H1 (cell line): ENCODE measurements at regions not wholly inside any gene's neighbourhood (a gene's known extent, or its start where the extent isn't known, plus 50 kb on each side); places are given as distances from the start of the nearest gene placed in this dataset.

Experiments
- CHD2 ChIP-seq: IDR thresholded peaks from 2 replicates; pipeline ENCODE4 v1.6.1; 2012; ENCODE audit warnings: low read length, improper control_type of control experiment
- KDM5A ChIP-seq: fragments of 200-600 bp; IDR thresholded peaks from 2 replicates; pipeline ENCODE4 v1.7.1; 2012; ENCODE audit warnings: mild to moderate bottlenecking, low read length, inconsistent platforms, mixed read lengths
- POLR2A ChIP-seq, 2 experiments: IDR thresholded peaks; 1 replicate in 1 of 2; 2 replicates in 1 of 2; pipeline ENCODE4 v1.6.1; 2011; ENCODE audit warnings: low read depth in 2 of 2, low read length in 2 of 2, mild to moderate bottlenecking in 2 of 2; ENCODE audit errors: control extremely low read depth in 1 of 2
- TCF12 ChIP-seq: IDR thresholded peaks from 2 replicates; pipeline ENCODE4 v1.6.1; 2011; ENCODE audit warnings: low read depth, mild to moderate bottlenecking, low read length
- TF ChIP-seq, protein P1 (sequence below), 3 experiments: IDR thresholded peaks; 1 replicate in 2 of 3; 2 replicates in 1 of 3; pipeline versions ENCODE4 v1.5.1 to v1.6.1; 2011; ENCODE audit warnings: low read length in 3 of 3, mild to moderate bottlenecking in 3 of 3, inconsistent platforms in 2 of 3, low read depth in 1 of 3, moderate library complexity in 1 of 3; ENCODE audit not compliant: insufficient read depth in 1 of 3; ENCODE audit errors: control extremely low read depth in 1 of 3
- TF ChIP-seq, protein P2 (sequence below): fragments of 300-600 bp; sonication (generic); IDR thresholded peaks from 2 replicates; pipeline ENCODE4 v1.7.1; 2012; ENCODE audit warnings: low read length, moderate library complexity, mild to moderate bottlenecking, inconsistent platforms; ENCODE audit not compliant: insufficient replicate concordance

DNA sequence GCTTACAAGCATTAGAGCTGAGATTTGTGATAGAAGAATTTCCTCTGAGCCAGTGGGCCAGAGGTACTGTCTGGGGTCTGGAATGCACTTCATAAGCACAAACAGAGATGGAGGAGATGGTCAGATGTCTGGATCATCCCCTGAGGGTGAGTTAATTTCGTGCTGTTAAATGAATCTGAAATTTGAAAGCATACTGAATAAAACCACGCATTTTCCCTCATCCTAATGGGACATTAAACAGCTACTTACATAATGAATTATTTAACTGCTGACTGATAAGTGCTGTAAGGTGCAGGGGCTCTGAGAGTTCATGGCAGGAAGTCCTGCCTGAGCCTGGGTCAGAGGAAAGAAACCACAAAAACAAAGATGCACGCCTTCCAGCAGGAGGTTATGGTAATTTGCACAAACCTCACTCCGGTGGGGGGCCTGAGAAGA, 136.3 kb upstream of the XYLT1 start:
- TF ChIP-seq CHD2 (no peak), POLR2A (IDR thresholded peaks at IDR 0.05; ENCODE audit: control extremely low read depth in 1 of 2, low read depth in 2 of 2, low read length in 2 of 2) (no peak), TCF12 (no peak), KDM5A (no peak)
- TF ChIP-seq, protein P1, sequence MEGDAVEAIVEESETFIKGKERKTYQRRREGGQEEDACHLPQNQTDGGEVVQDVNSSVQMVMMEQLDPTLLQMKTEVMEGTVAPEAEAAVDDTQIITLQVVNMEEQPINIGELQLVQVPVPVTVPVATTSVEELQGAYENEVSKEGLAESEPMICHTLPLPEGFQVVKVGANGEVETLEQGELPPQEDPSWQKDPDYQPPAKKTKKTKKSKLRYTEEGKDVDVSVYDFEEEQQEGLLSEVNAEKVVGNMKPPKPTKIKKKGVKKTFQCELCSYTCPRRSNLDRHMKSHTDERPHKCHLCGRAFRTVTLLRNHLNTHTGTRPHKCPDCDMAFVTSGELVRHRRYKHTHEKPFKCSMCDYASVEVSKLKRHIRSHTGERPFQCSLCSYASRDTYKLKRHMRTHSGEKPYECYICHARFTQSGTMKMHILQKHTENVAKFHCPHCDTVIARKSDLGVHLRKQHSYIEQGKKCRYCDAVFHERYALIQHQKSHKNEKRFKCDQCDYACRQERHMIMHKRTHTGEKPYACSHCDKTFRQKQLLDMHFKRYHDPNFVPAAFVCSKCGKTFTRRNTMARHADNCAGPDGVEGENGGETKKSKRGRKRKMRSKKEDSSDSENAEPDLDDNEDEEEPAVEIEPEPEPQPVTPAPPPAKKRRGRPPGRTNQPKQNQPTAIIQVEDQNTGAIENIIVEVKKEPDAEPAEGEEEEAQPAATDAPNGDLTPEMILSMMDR (IDR thresholded peaks at IDR 0.05; ENCODE audit: control extremely low read depth in 1 of 3, insufficient read depth in 1 of 3, low read depth in 1 of 3, low read length in 3 of 3) = no peak
- TF ChIP-seq, protein P2, sequence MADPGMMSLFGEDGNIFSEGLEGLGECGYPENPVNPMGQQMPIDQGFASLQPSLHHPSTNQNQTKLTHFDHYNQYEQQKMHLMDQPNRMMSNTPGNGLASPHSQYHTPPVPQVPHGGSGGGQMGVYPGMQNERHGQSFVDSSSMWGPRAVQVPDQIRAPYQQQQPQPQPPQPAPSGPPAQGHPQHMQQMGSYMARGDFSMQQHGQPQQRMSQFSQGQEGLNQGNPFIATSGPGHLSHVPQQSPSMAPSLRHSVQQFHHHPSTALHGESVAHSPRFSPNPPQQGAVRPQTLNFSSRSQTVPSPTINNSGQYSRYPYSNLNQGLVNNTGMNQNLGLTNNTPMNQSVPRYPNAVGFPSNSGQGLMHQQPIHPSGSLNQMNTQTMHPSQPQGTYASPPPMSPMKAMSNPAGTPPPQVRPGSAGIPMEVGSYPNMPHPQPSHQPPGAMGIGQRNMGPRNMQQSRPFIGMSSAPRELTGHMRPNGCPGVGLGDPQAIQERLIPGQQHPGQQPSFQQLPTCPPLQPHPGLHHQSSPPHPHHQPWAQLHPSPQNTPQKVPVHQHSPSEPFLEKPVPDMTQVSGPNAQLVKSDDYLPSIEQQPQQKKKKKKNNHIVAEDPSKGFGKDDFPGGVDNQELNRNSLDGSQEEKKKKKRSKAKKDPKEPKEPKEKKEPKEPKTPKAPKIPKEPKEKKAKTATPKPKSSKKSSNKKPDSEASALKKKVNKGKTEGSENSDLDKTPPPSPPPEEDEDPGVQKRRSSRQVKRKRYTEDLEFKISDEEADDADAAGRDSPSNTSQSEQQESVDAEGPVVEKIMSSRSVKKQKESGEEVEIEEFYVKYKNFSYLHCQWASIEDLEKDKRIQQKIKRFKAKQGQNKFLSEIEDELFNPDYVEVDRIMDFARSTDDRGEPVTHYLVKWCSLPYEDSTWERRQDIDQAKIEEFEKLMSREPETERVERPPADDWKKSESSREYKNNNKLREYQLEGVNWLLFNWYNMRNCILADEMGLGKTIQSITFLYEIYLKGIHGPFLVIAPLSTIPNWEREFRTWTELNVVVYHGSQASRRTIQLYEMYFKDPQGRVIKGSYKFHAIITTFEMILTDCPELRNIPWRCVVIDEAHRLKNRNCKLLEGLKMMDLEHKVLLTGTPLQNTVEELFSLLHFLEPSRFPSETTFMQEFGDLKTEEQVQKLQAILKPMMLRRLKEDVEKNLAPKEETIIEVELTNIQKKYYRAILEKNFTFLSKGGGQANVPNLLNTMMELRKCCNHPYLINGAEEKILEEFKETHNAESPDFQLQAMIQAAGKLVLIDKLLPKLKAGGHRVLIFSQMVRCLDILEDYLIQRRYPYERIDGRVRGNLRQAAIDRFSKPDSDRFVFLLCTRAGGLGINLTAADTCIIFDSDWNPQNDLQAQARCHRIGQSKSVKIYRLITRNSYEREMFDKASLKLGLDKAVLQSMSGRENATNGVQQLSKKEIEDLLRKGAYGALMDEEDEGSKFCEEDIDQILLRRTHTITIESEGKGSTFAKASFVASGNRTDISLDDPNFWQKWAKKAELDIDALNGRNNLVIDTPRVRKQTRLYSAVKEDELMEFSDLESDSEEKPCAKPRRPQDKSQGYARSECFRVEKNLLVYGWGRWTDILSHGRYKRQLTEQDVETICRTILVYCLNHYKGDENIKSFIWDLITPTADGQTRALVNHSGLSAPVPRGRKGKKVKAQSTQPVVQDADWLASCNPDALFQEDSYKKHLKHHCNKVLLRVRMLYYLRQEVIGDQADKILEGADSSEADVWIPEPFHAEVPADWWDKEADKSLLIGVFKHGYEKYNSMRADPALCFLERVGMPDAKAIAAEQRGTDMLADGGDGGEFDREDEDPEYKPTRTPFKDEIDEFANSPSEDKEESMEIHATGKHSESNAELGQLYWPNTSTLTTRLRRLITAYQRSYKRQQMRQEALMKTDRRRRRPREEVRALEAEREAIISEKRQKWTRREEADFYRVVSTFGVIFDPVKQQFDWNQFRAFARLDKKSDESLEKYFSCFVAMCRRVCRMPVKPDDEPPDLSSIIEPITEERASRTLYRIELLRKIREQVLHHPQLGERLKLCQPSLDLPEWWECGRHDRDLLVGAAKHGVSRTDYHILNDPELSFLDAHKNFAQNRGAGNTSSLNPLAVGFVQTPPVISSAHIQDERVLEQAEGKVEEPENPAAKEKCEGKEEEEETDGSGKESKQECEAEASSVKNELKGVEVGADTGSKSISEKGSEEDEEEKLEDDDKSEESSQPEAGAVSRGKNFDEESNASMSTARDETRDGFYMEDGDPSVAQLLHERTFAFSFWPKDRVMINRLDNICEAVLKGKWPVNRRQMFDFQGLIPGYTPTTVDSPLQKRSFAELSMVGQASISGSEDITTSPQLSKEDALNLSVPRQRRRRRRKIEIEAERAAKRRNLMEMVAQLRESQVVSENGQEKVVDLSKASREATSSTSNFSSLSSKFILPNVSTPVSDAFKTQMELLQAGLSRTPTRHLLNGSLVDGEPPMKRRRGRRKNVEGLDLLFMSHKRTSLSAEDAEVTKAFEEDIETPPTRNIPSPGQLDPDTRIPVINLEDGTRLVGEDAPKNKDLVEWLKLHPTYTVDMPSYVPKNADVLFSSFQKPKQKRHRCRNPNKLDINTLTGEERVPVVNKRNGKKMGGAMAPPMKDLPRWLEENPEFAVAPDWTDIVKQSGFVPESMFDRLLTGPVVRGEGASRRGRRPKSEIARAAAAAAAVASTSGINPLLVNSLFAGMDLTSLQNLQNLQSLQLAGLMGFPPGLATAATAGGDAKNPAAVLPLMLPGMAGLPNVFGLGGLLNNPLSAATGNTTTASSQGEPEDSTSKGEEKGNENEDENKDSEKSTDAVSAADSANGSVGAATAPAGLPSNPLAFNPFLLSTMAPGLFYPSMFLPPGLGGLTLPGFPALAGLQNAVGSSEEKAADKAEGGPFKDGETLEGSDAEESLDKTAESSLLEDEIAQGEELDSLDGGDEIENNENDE = no peak
